ENCODE measurements at regions not wholly inside any gene's neighbourhood (a gene's known extent, or its start where the extent isn't known, plus 50 kb on each side); places are given as distances from the start of the nearest gene placed in this dataset.

DNA sequence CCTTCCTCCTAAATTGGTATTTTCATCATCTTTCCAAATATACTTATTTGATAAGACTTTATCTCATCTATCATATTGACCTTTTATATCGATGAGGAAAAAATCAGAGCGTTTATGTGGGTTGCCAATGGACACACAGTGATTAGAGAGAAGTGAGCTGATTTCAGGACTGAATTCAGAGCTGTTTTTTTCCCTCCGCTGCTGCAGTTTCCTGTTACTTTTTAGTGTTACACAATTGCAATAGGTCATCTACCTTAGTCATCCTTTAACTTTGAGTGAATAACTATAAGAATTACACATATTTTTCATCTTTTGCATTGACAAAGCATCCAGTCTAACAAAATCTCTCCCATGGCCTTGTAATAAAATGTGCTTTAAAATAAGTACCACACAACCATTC, 266.3 kb upstream of the CNTN4 start:
- no peak for DNase-seq

DNA sequence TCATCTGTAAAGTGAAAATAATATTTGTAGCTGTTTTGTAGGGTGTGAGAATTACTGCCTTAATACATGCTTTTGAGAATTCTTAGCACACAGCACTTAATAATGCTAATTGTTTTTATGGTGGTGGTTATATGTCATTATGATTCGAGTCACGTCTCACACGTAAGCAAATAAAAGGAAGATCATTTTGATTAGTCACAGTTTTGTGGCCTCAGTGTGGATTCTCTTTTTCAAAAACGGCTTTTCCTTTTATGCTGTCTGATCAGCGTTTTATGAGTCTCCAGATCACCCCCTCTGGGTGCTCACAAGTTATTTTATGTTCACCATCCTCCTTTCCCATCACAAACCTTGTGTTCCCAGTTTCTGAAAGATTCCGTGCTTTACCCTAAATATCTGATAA, 255.6 kb upstream of the CNTN4 start:
- DNase-seq, result no peak

DNA sequence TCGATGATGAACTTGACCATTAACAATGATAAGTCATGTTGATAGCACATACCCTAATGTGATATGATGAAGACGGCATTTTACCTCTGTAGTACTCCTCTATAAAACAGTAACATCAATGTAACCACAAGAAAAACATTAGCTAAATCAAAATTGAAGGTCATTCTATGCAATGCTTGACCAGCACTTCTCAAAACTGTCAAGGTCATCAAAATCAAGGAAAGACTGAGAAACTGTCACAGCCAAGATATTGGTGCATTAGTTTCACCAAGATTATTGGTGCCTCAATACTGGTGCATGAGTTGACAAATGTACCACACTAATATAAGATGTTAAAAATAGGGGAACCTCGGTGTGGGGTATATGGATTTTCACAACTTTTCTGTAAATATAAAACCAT, 251.1 kb upstream of the CNTN4 start:
- DNase-seq, result no peak

DNA sequence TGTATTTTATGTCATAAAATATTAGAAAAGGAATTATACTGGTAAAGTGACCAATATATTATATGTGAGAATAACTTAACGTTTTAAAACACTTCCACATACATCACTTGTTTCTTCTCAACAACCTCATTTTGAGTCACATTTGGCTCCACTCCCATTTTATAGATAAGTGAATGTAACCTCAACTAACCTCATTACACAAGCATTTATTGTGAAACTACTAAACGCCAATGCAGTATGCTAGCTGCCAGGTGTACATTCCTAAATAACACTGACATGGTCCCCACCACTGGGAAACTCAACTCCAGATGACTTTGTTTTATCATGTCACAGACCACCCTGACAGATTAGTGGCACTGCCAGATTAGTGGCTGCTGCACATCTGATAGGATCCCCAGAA, 249.7 kb upstream of the CNTN4 start:
- DNase-seq, result no peak

DNA sequence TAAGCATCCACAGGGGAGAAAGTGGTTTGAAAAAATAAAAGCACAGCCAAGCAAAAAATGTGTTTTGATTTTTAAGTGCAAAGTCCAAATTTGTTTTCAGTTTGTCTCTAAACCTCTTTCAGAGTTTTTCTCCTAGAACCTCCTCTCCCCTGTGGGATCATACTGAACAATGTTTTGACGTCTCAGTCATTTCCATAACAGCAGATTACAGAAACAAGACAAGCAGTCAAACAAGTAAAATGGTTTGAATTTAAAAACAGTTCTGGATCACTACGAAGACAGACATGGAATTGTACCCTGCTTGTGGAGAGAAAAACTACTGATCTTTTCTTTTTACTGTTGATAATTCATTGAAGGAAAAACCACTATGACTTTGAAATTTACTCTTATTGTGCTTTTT, 245.7 kb upstream of the CNTN4 start:
- DNase-seq, result no peak

- no peak for DNase-seq
These were observed 242.8 kb upstream of the CNTN4 start for GRCh38 chr3:1855841-1856240.

DNA sequence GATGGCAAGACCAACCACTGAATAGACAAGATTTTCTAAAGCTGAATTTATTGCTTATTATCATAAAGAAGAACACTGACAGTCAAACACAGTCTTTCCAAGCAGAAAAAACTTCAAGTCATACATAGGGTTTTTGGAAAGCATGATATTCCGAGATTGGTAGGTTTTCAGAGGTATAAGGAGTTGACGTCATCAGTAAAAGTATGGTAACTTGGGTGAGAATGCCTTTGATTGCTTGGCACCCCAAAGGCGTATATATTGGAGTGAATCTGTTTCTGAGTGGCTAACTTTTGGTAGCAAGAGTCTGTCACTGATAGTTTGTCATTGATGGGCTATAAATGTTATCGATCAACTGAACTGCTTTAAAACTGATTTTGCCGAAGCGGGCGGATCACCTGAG, 227.9 kb upstream of the CNTN4 start:
- no peak for DNase-seq

DNA sequence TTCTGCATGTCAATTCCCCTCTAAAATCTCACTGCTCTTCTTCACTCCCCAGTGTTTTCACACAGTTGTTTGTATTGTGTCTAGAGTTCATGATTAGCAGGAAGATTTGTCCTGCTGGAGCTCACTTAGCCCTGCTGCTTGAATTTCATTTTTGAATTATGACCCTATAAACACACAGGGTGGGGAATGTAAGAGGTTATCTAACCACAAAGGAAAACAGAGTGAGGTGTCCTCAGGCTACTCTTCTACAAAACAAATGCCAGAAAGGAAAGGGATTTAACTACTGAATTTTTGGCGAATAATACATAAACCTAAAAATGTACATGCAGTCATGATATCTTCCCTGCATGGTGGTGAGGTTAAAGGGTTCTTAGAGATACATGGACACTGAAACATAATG, 215.1 kb upstream of the CNTN4 start:
- DNase-seq, result peak; percentile 16

- no peak for DNase-seq
These were observed 206.2 kb upstream of the CNTN4 start for GRCh38 chr3:1892459-1892858.

- no peak for DNase-seq
These were observed 196.2 kb upstream of the CNTN4 start for GRCh38 chr3:1902416-1902815.

DNA sequence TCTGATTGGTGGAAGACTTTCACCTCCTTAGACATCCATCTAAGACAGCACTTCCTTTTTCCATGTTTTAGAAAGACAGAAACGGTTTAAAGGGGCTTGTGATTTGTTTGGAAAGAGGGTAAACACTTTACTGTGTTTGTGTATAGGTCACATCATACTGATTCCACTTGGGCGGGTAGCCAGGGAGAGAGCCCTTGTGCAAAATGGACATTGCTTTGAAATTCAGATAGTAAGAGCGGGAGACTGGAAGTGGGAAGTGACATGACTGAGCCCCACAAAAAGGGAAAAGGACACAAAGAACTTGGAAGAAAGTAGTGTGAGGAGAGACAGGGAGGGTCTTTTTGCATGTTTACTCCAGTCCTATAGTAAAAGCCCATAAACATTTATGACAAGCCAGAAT, 195.6 kb upstream of the CNTN4 start:
- DNase-seq, result no peak

GRCh38 chr3:1907911-1908310, 190.8 kb upstream of the CNTN4 start:
- DNase-seq, result no peak

DNA sequence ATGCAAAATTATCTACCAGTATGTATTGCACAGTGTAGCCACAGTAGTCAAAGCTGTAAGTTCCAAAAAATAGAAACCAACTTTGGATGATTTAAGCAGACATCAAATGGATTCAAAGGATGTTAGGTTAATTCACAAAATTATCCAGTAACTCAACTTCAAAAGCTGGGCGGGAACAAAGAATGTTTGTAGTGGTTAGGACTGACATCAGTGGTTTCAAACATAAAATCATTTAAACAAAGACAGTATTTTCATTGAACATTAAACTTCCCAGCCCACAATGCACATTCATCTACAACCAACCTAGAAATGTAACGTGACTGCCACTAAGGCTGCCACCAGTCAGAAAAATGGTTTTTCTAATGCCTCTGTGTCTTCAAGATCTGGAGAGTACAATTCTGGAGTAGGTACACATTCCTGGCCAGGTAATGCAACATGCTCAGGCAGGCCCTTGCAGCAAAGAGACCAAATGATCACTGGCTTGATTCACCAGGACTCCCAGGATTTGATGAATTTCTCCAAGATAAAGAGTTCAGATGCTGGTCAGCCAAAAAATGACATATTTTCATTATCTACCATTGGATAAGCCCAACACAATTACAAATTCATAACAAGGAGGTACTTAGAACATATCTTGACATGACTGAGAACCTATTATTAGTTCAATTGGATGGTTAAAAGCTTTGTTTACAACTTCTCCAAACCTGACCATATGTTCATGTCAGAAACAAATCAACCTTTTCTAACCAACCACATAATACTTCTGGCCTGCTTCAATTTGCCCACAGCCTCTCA, 189.8 kb upstream of the CNTN4 start:
- DNase-seq, result no peak

- DNase-seq, result no peak
These were observed 188.3 kb upstream of the CNTN4 start for GRCh38 chr3:1910322-1910721.

DNA sequence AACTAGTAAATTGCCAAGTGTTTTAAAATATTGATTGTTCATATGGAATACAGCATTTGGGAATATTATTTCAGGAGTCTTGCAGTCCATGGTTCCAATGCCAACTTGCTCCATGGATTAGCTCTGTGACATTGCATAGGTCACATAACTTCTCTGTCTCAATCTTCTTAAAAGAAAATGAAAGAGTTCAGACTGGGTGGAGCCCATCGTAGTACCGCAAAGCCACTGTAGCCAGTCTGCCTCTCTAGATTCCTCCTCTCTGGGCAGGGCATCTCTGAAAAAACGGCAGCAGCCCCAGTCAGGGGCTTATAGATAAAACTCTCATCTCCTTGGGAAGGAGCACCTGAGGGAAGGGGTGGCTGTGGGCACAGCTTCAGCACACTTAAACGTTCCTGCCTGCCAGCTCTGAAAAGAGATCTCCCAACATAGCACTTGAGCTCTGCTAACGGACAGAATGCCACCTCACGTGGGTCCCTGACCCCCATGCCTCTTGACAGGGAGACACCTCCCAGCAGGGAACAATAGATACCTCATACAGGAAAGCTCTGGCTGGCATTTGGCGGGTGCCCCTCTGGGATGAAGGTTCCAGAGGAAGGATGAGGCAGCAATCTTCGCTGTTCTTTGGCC, 168.8 kb upstream of the CNTN4 start:
- no peak for DNase-seq

DNA sequence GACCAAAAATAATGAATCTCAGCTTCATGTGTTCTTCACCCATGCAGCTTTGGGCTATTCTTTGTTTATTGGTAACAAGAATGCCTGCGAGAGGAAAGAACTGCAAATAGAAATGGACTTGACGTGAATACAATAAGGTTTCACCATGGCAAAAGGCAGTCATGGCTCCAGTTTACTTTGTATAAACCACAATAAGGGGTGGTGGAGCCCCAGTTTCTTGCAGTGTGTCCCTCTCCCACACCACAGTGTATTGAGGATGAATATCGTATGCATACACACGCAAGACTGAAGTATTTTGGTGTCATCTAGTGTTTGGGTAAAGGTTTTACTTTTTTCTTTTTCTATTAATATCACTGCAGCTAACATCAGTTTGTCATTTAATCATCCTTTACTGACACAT, 159.7 kb upstream of the CNTN4 start:
- DNase-seq, result no peak

DNA sequence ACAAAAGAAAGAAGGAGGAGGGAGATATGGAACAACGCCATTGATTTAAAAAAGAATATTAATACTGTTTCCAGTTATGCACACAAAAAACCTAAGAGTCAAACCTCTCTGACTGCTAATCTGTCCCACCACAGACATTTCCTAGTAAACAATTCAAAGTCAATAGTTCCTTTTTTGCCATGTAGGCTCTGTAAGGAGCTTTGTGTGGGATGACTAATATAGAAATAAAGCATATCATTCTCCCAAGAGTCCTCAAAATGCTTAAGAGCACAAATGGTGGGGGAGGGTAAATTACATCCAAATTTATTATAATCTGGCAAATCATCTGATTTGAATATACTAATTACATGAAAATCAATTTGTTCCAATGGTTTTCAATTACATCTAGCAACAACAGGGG, 155.9 kb upstream of the CNTN4 start:
- no peak for DNase-seq

DNA sequence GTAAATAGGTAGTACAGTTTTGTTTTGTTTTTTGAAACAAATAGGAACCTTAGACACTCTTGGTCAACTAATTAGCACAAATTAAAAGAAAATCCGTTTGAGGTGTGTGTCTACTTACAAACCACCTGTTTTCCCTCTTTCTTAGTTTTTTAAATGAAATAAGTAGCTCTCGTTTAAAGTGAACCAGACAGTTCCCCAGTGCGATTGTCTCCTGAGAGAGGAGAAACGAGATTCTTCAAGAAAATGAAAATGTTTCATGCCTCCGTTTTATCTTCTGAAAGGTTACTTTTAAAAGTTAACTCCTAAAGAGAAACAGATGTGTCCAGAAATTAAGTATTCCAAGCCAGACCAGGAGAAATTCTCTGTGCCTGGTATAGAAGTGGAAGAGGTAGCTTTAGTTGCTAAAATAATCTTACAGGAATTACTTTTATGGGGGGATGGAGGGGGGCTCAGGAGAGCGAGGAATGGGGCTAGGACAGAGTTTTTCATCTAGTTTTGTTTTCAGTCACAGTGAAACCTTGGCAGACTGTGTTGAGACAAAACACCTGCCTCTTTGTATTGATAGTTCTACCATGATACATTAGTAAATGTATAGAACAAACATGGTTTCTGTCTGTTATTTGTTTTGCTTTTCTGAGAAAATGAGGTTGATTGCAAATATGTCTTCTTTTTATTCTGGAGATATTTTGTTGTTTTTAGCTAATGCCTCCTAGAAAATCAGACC, 155.1 kb upstream of the CNTN4 start:
- no peak for DNase-seq

DNA sequence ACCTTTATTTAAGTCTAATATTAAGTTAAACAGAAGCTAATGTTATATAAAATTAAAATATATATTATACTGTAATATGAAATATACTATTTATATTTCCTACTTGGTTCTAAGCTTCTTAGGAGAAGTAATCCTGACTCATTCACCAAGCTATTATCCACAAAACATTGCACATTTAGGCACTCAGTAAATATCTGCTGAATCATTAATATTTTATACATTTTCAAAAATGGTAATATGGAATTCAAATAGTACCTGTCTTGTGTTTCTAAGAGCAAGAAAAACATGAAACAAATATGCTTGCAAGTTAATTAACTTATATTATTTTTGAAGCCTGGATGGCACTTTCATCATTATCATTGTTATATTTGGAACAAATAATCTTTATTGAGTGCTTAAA, 153.0 kb upstream of the CNTN4 start:
- no peak for DNase-seq

DNA sequence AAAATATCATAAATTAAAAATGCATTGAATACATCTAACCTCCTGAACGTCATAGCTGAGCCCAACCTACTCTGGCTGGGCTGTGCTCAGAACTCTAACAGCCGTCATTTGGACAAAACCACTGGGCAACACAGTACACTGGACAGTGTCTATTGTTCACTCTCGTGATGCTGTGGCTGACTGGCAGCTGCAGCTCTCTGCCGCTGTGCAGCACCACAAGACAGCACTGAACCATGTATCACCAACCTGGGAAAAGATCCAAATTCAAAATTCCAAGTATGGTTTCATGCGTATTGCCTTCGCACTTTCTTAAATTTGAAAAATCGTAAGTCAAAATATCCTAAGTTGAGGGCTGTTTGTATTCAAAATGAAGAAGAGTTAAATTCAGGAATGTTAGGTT, 145.1 kb upstream of the CNTN4 start:
- no peak for DNase-seq

DNA sequence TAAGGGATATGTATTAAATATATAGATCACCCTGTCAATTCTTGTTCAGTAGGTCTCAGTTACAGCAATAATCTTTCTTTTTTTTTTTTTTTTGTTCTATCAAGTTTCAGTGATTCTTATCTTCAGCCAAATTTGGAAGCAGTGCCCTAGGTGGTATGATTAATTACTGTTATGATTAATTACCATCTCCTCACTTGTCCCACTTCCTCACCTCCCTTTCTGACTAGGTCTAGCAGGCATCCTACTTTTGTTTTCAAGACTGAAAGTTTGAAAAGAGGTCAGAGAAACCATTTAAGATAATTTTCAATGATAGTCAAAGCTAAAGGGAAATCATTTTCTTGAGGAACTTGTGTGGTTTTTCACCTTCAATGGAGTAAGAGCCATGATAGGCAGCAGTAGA, 144.0 kb upstream of the CNTN4 start:
- DNase-seq, result no peak

GRCh38 chr3:1955170-1955569, 143.5 kb upstream of the CNTN4 start:
- no peak for DNase-seq

DNA sequence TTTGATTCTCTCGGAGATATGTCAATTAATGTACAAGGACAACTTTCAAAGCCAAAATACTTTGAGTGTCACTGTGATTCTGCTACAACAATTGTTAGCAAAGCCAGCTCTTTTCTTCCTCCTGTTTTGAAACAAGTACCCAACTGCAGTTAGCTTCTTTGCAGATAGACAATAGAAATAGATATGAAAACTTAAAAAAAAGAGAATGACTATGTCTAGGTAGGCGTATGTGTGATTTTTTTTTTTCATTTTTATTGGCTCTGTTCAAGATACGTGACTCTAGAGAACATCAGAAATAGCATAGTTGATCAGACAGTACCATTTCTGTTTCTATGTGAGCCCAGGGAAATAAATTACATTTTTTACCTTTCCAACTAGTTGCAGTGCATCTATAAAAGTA, 142.9 kb upstream of the CNTN4 start:
- no peak for DNase-seq

GRCh38 chr3:1960506-1960905, 138.2 kb upstream of the CNTN4 start:
- no peak for DNase-seq

Data from NCI-H510A treated with DMSO at 0.1 percent for 48 hours (cell line).